Endothelial cell of umbilical vein (primary cell): ENCODE measurements at regions not wholly inside any gene's neighbourhood (a gene's known extent, or its start where the extent isn't known, plus 50 kb on each side); places are given as distances from the start of the nearest gene placed in this dataset.

ENCODE experiments used
- BruUV-seq: library from RNA; stranded (reverse); fragments of 400-500 nt; replicated peaks from 2 replicates; lab custom pipeline; 2021; lab: Mats Ljungman, UMichigan
- CTCF ChIA-PET: fragments of 300-600, 350-600 bp; sonication (Branson Sonifier 250); formaldehyde crosslinking; loops from one replicate; lab custom pipeline; 2021; ENCODE audit warnings: antibody characterized with exemption, inconsistent platforms; lab: Charles Lee
- POLR2A ChIA-PET: fragments of 300-600, 350-600 bp; sonication (Branson Sonifier 250); formaldehyde crosslinking; loops from one replicate; lab custom pipeline; 2021; ENCODE audit warnings: antibody characterized with exemption, inconsistent platforms; lab: Charles Lee
- DNase-seq: peaks from one replicate; pipeline ENCODE4 v3.0.0-alpha.2; 2011; ENCODE audit warnings: low read depth, low spot score
- FAIRE-seq: peaks from 2 replicates; lab custom pipeline; 2011; peaks lifted over from hg19 to GRCh38; lab: Jason Lieb, UNC
- H2AFZ ChIP-seq: 2 replicates; pipeline ENCODE4 v1.6.0; 2012; ENCODE audit warnings: low read depth, low read length, control low read depth, inconsistent platforms
- H3K27ac ChIP-seq: 2 replicates; pipeline ENCODE4 v1.5.1; 2011; ENCODE audit warnings: low read depth, mild to moderate bottlenecking, control low read depth, low read length, moderate library complexity; ENCODE audit not compliant: insufficient read depth
- H3K27me3 ChIP-seq, 2 experiments: 2 replicates each; pipeline versions ENCODE4 v1.6.0 to v1.6.1; 2011; ENCODE audit warnings: low read length in 2 of 2, mixed read lengths in 1 of 2; ENCODE audit not compliant: control insufficient read depth in 2 of 2, insufficient read depth in 2 of 2
- H3K36me3 ChIP-seq, 2 experiments: 2 replicates in 1 of 2; 3 replicates in 1 of 2; pipeline ENCODE4 v1.5.1; 2011; ENCODE audit warnings: low read length in 2 of 2, mild to moderate bottlenecking in 1 of 2, moderate library complexity in 1 of 2; ENCODE audit not compliant: control insufficient read depth in 2 of 2, insufficient read depth in 2 of 2; ENCODE audit errors: extremely low read depth in 1 of 2
- H3K4me1 ChIP-seq: 3 replicates; pipeline ENCODE4 v1.5.1; 2011; ENCODE audit warnings: mild to moderate bottlenecking, low read length; ENCODE audit not compliant: control insufficient read depth, insufficient read depth; ENCODE audit errors: extremely low read depth
- H3K4me2 ChIP-seq: 2 replicates; pipeline ENCODE4 v1.6.1; 2011; ENCODE audit warnings: low read length, control low read depth, mixed read lengths; ENCODE audit not compliant: insufficient read depth
- H3K4me3 ChIP-seq, 3 experiments: fragments of 200-600 bp in 1 of 3; sonication (generic), shearing (Covaris generic) in 1 of 3; replicated peaks in 1 of 3; 2 replicates each; pipeline ENCODE4 v1.5.1; 2011 to 2016; ENCODE audit warnings: control low read depth in 3 of 3, low read length in 3 of 3, mild to moderate bottlenecking in 2 of 3, inconsistent platforms in 1 of 3, low read depth in 1 of 3, moderate library complexity in 1 of 3; ENCODE audit not compliant: insufficient read depth in 1 of 3
- H3K79me2 ChIP-seq: 2 replicates; pipeline ENCODE4 v1.6.0; 2012; ENCODE audit warnings: low read length, inconsistent platforms; ENCODE audit not compliant: control insufficient read depth, insufficient read depth
- H3K9ac ChIP-seq: replicated peaks from 2 replicates; pipeline ENCODE3; 2011; ENCODE audit warnings: low read length, control low read depth; ENCODE audit not compliant: insufficient read depth; ENCODE audit errors: extremely low read depth
- H3K9me1 ChIP-seq: replicated peaks from 3 replicates; pipeline ENCODE4 v1.6.0; 2011; ENCODE audit warnings: mild to moderate bottlenecking, low read length; ENCODE audit not compliant: control insufficient read depth, insufficient read depth; ENCODE audit errors: extremely low read depth
- H3K9me3 ChIP-seq: replicated peaks from 2 replicates; pipeline ENCODE4 v1.5.1; 2012; ENCODE audit warnings: low read length, inconsistent platforms; ENCODE audit not compliant: control insufficient read depth, insufficient read depth
- H4K20me1 ChIP-seq: replicated peaks from 2 replicates; pipeline ENCODE3; 2011; ENCODE audit warnings: mild to moderate bottlenecking, low read length; ENCODE audit not compliant: control insufficient read depth, insufficient read depth; ENCODE audit errors: extremely low read depth
- EZH2 ChIP-seq: IDR thresholded peaks from 2 replicates; pipeline ENCODE4 v1.6.1; 2012; ENCODE audit warnings: borderline replicate concordance, low read depth, mild to moderate bottlenecking, moderate library complexity, low read length, inconsistent platforms; ENCODE audit not compliant: severe bottlenecking
- FOS ChIP-seq: IDR thresholded peaks from 2 replicates; pipeline ENCODE4 v1.6.1; 2011; ENCODE audit warnings: mild to moderate bottlenecking, low read length, moderate library complexity, borderline replicate concordance; ENCODE audit not compliant: insufficient read depth
- GATA2 ChIP-seq: IDR thresholded peaks from 2 replicates; pipeline ENCODE4 v1.7.0; 2011; ENCODE audit warnings: low read depth, mild to moderate bottlenecking, moderate library complexity, mixed read lengths, low read length; ENCODE audit not compliant: insufficient read length, insufficient read depth
- JUN ChIP-seq: IDR thresholded peaks from 2 replicates; pipeline ENCODE4 v1.6.1; 2011; ENCODE audit warnings: borderline replicate concordance, low read depth; ENCODE audit not compliant: insufficient read length, insufficient read depth
- MYC ChIP-seq: IDR thresholded peaks from one replicate; pipeline ENCODE4 v1.6.1; 2011; ENCODE audit warnings: mild to moderate bottlenecking, low read depth, low read length
- POLR2A ChIP-seq: IDR thresholded peaks from 2 replicates; pipeline ENCODE4 v1.6.1; 2012; ENCODE audit warnings: low read depth, mild to moderate bottlenecking, control low read depth, low read length
- POLR2AphosphoS5 ChIP-seq: IDR thresholded peaks from 2 replicates; pipeline ENCODE4 v1.6.1; 2012; ENCODE audit warnings: low read depth, mild to moderate bottlenecking, control low read depth, low read length, moderate library complexity; ENCODE audit not compliant: insufficient read depth
- dilution Hi-C: fragments of 300-500 bp; cut with MboI; formaldehyde crosslinking; loops from one replicate; pipeline ENCODE4 v1.15.0; 2019; ENCODE audit warnings: low sequenced_read_pairs; ENCODE audit not compliant: extremely low pct_ligation_motif_present
- intact Hi-C: fragments of 100-400 bp; cut with micrococcal nuclease; formaldehyde crosslinking; loops from one replicate; pipeline ENCODE4 v1.10.0; 2022
- TF ChIP-seq, protein P1 (sequence below): IDR thresholded peaks from 2 replicates; pipeline ENCODE4 v1.6.1; 2011; ENCODE audit not compliant: insufficient read depth, insufficient read length
- TF ChIP-seq, protein P2 (sequence below), 2 donors: IDR thresholded peaks; 1 replicate in 1 of 2; 2 replicates in 1 of 2; pipeline ENCODE4 v1.5.1; 2011; ENCODE audit warnings: low read length in 2 of 2, mild to moderate bottlenecking in 2 of 2, moderate library complexity in 2 of 2, control low read depth in 1 of 2, inconsistent platforms in 1 of 2, low read depth in 1 of 2; ENCODE audit not compliant: insufficient read depth in 1 of 2; ENCODE audit errors: extremely low read depth in 1 of 2

DNA sequence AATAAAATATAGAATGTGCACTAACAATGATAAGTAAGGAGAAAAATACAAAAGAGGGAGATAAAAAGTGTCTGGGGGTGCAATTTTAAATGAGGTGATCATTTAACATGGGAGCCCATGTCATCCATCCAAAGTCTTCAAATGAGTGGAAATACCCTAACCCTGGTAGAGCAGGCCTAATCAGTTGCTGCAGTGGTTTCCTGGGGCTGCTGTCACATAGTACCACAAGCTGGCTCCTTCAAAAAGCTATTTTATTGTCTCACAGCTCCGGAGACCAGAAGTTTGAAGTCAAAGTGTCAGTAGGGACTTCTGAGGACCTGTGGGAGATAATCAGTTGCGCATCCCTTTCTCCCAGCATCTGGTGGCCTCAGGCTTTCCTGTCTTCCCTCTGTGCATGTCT is 717.9 kb downstream of the DIAPH3 start:
- dilution Hi-C loops (no loop called here), intact Hi-C loops (no loop called here)
- H3K4me2 ChIP-seq = no peak overlapping the region
- BruUV-seq = no TSS peak
- no peaks in the 10 kb centered on the region for H3K9me3 ChIP-seq
- DNase-seq = no peak
- H3K9ac ChIP-seq = no peak overlapping the region
- H3K79me2 ChIP-seq = no peaks in the 10 kb centered on the region
- no peak overlapping the region for H2AFZ ChIP-seq
- peaks cover 34% of the 10 kb centered on the region for H3K4me1 ChIP-seq
- H4K20me1 ChIP-seq = no peaks in the 10 kb centered on the region
- CTCF ChIA-PET = interaction anchor here (2.4 kb wide), 1 partner anchor 53 kb away, joined by 9 read pairs; no protein-coding TSS in a partner anchor
- TF ChIP-seq POLR2A = no peak
- no peak for TF ChIP-seq EZH2
- TF ChIP-seq, protein P1, sequence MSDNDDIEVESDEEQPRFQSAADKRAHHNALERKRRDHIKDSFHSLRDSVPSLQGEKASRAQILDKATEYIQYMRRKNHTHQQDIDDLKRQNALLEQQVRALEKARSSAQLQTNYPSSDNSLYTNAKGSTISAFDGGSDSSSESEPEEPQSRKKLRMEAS = no peak
- TF ChIP-seq POLR2AphosphoS5 = no peak
- TF ChIP-seq MYC = no peak
- TF ChIP-seq GATA2 = no peak
- TF ChIP-seq FOS = no peak
- no peak for TF ChIP-seq JUN
- TF ChIP-seq, protein P2, sequence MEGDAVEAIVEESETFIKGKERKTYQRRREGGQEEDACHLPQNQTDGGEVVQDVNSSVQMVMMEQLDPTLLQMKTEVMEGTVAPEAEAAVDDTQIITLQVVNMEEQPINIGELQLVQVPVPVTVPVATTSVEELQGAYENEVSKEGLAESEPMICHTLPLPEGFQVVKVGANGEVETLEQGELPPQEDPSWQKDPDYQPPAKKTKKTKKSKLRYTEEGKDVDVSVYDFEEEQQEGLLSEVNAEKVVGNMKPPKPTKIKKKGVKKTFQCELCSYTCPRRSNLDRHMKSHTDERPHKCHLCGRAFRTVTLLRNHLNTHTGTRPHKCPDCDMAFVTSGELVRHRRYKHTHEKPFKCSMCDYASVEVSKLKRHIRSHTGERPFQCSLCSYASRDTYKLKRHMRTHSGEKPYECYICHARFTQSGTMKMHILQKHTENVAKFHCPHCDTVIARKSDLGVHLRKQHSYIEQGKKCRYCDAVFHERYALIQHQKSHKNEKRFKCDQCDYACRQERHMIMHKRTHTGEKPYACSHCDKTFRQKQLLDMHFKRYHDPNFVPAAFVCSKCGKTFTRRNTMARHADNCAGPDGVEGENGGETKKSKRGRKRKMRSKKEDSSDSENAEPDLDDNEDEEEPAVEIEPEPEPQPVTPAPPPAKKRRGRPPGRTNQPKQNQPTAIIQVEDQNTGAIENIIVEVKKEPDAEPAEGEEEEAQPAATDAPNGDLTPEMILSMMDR (IDR thresholded peaks at IDR 0.05; ENCODE audit: extremely low read depth in 1 of 2, insufficient read depth in 1 of 2, low read depth in 1 of 2, low read length in 2 of 2) = no peak
- H3K27me3 ChIP-seq = no peaks in the 10 kb centered on the region
- no peaks in the 10 kb centered on the region for H3K9me1 ChIP-seq
- no peak overlapping the region for H3K4me3 ChIP-seq
- FAIRE-seq = no peak
- no peaks in the 10 kb centered on the region for H3K36me3 ChIP-seq
- no peak overlapping the region for H3K27ac ChIP-seq
- POLR2A ChIA-PET = no interaction called here
